GM21526 (cell line): ENCODE measurements at regions not wholly inside any gene's neighbourhood (a gene's known extent, or its start where the extent isn't known, plus 50 kb on each side); places are given as distances from the start of the nearest gene placed in this dataset.

Experiments
- ATAC-seq: cut with Tn5 transposase; IDR thresholded peaks from one replicate; pipeline ENCODE4 v1.9.1; 2021; ENCODE audit warnings: moderate library complexity; ENCODE audit not compliant: unreplicated experiment, low FRiP score

DNA sequence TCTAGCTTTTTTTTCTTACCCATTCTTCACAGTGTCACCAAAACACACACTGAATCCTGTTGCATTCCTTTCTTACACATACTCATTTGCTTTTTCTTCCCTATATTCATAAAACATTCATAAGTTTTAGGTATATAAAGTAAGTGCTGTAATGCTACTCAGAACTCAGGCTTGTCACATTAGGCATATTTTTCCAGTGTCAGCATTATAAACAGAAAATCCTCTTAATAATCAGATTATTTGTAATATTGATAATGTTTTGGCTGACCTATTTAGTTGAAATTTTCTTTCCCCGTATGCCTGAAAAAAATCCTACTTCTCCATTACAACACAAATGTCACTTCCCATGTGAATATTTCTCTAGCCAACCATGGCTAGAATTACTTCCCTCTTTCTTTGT lies 743.0 kb upstream of the NUDT12 start:
- ATAC-seq, result no peak

GRCh38 chr5:104299998-104300706 lies 737.6 kb upstream of the NUDT12 start:
- no peak for ATAC-seq

DNA sequence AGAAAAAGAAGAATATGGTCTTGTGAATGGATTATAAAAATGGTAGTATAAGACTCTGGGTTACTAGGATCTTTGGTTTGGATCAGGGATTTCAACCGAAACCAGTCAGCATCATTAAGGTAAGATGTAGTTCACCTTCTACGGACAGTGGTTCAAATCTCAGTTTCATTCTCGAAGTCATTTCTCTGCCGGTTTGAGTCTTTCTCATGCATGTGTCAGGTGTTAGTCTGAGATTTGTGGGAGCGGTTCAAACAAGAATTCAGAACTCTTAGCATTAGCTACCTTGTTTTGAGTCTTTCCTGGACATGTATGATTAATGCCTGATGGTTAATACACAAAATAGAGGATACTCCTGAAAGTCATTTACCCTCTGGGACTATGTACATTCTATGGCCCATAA lies 735.9 kb upstream of the NUDT12 start:
- ATAC-seq, result no peak

DNA sequence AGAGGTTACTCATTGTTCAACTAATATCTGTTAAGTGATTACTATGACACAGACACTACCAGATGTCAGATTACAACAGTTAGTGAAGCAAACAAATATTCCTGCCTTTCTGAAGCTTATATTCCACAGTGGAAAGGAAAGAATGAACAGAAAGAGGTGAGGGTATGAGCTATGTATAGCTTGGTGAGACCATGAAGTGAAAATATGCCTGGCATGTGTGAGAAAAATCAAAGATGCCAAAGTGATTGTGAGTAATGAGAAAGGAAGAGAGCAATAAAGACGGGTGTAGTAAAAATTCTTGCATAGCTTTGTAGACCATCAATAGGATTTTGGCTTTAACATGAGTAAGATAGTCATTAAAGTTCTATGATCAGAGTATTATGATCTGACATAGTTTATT lies 734.5 kb upstream of the NUDT12 start:
- no peak for ATAC-seq

DNA sequence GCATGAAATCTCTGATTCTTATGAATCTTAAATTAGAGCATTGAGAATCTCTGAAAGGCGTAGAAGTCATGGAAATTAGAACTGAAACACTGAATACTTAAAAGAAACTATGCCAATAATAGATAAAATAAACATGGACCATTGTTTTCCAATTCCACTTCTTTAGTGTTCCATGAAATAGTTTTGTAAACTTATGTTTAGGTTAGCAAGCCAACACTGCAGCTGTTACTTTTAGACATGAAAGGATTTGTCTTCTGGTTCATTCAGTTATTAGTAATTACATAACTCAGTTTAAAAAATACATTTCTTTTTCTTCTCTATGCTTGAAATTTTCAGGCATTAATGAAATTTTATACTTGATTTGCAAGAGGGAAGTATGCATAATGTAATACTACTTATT lies 733.4 kb upstream of the NUDT12 start:
- no peak for ATAC-seq

DNA sequence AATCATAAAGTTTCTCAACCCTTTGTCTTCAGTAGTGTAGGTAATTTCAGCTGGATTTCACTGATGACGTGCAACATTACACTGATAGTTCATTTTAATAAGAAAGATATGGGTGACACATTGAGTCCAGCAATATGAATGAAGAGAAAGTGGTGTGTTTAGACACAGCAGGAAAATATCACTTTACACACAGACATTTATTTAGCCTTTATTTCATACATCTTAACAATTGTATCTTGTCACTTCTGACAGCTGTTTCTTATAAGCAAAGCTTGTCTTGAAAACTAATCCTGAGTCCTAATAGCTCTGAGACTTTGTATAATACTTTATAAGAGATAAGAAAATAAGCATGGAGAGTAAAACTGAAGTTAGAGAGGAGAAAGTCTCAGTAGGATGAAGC lies 720.5 kb upstream of the NUDT12 start:
- ATAC-seq, result no peak

DNA sequence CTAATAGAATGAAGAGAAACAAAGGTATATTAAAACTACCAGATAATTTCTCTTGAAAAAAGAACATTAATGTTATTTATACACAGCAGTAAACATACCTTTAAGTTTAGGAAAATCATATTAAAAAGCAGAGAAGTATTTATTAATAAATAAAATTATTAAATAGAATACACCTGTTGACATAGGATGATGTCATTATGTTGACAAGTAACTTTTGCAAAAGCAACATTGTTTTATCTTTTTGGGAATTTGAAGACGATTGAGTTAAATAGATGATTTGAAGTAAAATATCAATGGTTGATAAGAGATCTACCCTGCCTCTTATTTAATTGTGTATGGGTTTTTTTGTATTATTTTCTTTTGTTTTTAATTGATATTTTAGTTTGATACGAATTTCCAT lies 711.1 kb upstream of the NUDT12 start:
- no peak for ATAC-seq

- ATAC-seq, result no peak
Observed at GRCh38 chr5:104267320-104268015, 704.9 kb upstream of the NUDT12 start.

GRCh38 chr5:104266161-104266560 lies 703.6 kb upstream of the NUDT12 start:
- ATAC-seq, result no peak

- no peak for ATAC-seq
Observed at GRCh38 chr5:104265531-104266140, 703.0 kb upstream of the NUDT12 start.

DNA sequence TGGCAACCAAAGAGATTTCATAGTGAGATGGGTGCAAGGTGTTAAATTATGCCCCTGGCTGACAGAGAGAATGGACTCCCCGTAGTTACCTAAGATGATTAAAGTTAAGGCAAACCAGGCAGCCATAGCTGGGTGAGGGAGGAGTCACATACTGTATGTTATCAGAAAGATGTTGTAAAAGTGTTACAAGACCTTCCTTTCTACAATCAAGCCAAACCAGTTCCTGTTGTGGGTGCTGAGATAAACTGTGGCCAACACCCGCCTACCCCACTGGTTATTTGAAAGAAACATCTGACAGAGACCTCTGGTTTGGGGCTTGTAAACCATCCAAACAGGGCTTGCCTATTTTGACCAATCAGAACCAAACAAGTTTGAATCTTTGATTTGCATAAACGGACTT lies 684.7 kb upstream of the NUDT12 start:
- no peak for ATAC-seq

DNA sequence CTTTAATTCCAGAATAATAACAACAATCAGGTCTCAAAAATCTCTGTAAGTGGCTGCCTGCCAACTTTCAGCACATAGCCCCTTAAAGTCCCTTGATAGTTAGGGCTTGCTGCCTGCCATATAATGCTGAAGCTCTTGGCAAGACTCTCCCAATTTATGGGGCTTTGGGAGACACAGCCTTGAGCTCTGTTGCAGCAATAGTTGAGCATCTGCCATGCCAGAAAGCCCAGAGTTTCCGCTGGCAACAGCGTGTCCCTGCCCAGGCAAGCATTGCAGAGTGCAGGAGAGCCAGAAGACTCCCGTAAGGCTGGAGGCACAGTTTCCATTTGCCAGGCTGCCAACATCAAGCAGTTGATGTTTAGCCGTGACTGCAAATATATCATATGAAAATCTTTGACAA lies 678.5 kb upstream of the NUDT12 start:
- ATAC-seq, result no peak

- ATAC-seq, result no peak
Observed at GRCh38 chr5:104237586-104237985, 675.0 kb upstream of the NUDT12 start.

DNA sequence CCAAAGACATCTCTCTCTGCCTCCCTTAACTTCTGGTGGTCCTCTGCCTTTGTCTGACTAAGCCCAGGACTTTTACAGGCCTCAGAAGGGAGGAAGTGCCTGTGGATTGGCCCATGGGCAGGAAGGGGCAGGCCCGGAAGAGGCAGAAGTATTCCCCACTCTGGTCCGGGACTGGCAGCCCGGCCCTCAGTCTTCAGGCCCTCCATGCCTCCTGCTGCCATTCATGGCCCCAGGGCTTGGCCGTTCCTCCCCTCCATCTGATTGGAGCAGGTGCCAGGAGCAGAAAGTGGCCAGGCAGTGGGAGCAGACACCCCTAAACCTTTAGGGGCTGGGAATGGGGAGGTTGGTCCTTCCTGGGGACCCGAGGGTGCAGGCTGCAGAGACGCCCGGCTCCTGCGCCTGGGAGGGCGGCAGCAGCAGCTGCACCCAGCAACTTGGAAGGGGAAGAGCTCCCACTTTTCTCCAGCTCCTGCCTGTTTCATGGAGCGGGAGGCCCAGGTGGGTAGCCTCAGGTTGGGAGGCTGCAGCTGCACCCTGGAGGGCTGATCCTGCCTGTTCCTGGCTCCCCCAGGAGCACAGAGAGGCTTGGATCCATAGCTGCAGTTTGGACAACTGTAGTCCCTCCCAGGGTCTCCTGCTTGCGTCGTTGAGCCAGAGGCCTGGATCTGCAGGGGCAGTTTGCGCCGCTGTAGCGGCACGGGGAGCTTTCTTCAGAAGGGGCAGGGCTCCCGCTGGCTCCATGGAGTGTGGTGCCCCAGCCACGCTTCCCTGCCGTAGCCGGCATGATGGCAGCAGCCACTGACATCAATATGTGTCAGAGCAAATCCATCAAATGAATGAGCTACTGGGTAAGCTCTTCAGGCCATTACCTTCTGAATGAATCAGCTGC lies 661.5 kb upstream of the NUDT12 start:
- no peak for ATAC-seq

- no peak for ATAC-seq
Observed at GRCh38 chr5:104218200-104218599, 655.6 kb upstream of the NUDT12 start.

- ATAC-seq, result no peak
Observed at GRCh38 chr5:104213216-104213615, 650.6 kb upstream of the NUDT12 start.

- ATAC-seq, result no peak
Observed at GRCh38 chr5:104199771-104200170, 637.2 kb upstream of the NUDT12 start.

- ATAC-seq, result no peak
Observed at GRCh38 chr5:104198156-104198555, 635.6 kb upstream of the NUDT12 start.

- ATAC-seq, result no peak
Observed at GRCh38 chr5:104189909-104190308, 627.3 kb upstream of the NUDT12 start.

GRCh38 chr5:104189031-104189430 lies 626.4 kb upstream of the NUDT12 start:
- ATAC-seq, result no peak

DNA sequence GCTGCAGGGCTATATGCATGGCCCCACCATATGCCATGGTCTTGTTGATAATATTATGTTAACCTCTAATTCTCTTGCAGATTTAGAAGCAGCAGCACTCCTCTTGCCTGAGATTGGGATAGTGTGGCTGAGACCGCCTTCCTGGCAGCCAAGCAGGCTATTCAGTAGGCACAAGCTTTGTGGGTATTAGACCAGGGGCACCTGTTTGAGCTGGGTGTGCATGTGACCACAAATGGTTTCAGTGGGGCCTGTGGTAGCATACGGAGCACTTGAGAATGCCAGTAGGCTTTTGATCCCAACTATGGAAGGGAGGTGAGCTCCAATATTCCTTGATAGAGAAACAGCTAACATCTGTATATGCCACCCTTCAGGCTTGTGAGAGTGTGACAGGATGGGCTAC lies 625.1 kb upstream of the NUDT12 start:
- ATAC-seq, result no peak
